ENCODE measurements at regions not wholly inside any gene's neighbourhood (a gene's known extent, or its start where the extent isn't known, plus 50 kb on each side); places are given as distances from the start of the nearest gene placed in this dataset.
A peak's percentile ranks its signal among the peaks of the same experiment; 100 is the strongest.

DNA sequence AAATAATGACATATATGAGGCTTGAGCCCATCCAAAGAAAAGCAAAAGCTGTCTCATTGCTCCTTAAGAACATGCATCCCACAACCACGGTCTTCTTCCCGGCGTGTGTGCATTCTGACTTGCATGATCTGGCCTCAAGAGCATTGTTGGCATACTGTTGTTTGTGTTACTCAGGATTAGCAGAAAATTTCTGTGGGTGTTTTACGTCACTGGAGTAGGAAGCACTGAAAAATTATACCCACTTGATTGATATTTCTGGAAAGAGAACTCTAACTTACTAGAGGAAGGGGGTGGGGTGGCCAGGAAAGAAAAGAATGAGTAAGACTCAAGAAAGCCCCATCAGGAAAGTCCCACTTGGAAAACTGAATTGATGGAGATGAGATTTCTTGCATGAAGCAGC lies 326.2 kb upstream of the PRDM1 start:
- H3K9me3 ChIP-seq (ENCODE audit: insufficient read depth, low read length), result no peaks in the 10 kb centered on the region
- H3K36me3 ChIP-seq (replicated peaks; ENCODE audit: low read depth, low read length), result no peaks in the 10 kb centered on the region
- no peak overlapping the region for H3K27ac ChIP-seq (ENCODE audit: low read length)
- no peak for TF ChIP-seq CTCF (IDR thresholded peaks at IDR 0.05; ENCODE audit: low read depth, low read length)
- H3K4me3 ChIP-seq (ENCODE audit: low read length), result no peak overlapping the region
- H2AFZ ChIP-seq (ENCODE audit: low read depth, low read length), result no peak overlapping the region
- no peaks in the 10 kb centered on the region for H3K27me3 ChIP-seq (ENCODE audit: low read depth, low read length)
- no peaks in the 10 kb centered on the region for H4K20me1 ChIP-seq (ENCODE audit: insufficient read depth, low read length)
- no peaks in the 10 kb centered on the region for H3K79me2 ChIP-seq (ENCODE audit: low read length)
- H3K9ac ChIP-seq (ENCODE audit: low read length), result no peak overlapping the region
- H3K4me2 ChIP-seq (ENCODE audit: low read length), result no peak overlapping the region
- peaks cover 28% of the 10 kb centered on the region for H3K4me1 ChIP-seq (ENCODE audit: low read length)

DNA sequence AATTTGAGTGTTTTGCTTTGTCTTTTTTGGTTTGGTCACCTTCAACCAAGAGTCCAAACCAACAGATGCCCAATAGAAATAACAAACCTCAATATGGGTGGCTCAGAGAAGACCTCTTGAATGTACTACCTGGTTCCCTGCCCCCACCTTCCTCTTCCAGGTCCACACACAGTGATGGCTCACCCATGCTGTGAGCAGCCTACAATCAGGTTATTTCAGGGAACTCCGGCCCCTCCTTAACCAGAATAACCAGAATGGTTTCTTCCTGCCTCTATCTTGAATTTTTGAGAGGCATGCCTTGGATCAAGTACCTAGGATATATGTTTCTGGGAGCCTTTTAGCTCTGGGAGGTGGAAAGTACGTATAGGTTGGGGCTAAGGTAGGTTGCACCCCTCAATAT lies 327.1 kb upstream of the PRDM1 start:
- Histone ChIP-seq H3K9ac (ENCODE audit: low read length) (no peak overlapping the region), H3K4me3 (ENCODE audit: low read length) (no peak overlapping the region), H3K27me3 (ENCODE audit: low read depth, low read length) (no peaks in the 10 kb centered on the region), H3K27ac (ENCODE audit: low read length) (no peak overlapping the region), H4K20me1 (ENCODE audit: insufficient read depth, low read length) (no peaks in the 10 kb centered on the region), H3K9me3 (ENCODE audit: insufficient read depth, low read length) (no peaks in the 10 kb centered on the region), H3K4me2 (ENCODE audit: low read length) (no peak overlapping the region), H2AFZ (ENCODE audit: low read depth, low read length) (no peak overlapping the region), H3K79me2 (ENCODE audit: low read length) (no peaks in the 10 kb centered on the region), H3K36me3 (replicated peaks; ENCODE audit: low read depth, low read length) (no peaks in the 10 kb centered on the region), H3K4me1 (ENCODE audit: low read length) (peaks cover 28% of the 10 kb centered on the region)
- TF ChIP-seq EZH2phosphoT487 (IDR thresholded peaks at IDR 0.05; ENCODE audit: low read depth), result no peak
- no peak for TF ChIP-seq CTCF (IDR thresholded peaks at IDR 0.05; ENCODE audit: low read depth, low read length)

- H3K4me3 ChIP-seq (ENCODE audit: low read length), result no peak overlapping the region
Observed at GRCh38 chr6:105757512-105758200, 328.5 kb upstream of the PRDM1 start.

GRCh38 chr6:105755885-105756284 lies 330.3 kb upstream of the PRDM1 start:
- no peaks in the 10 kb centered on the region for H4K20me1 ChIP-seq (ENCODE audit: insufficient read depth, low read length)
- H3K4me3 ChIP-seq (ENCODE audit: low read length), result no peak overlapping the region
- H3K27me3 ChIP-seq (ENCODE audit: low read depth, low read length), result no peaks in the 10 kb centered on the region
- peak overlapping the region; percentile 24; the same call in 1 of the 2 replicates for H3K4me2 ChIP-seq (ENCODE audit: low read length)
- no peaks in the 10 kb centered on the region for H3K9me3 ChIP-seq (ENCODE audit: insufficient read depth, low read length)
- no peak overlapping the region for H3K9ac ChIP-seq (ENCODE audit: low read length)
- H3K36me3 ChIP-seq (replicated peaks; ENCODE audit: low read depth, low read length), result no peaks in the 10 kb centered on the region
- TF ChIP-seq CTCF (IDR thresholded peaks at IDR 0.05; ENCODE audit: low read depth, low read length) (no peak), EZH2phosphoT487 (IDR thresholded peaks at IDR 0.05; ENCODE audit: low read depth) (no peak)
- no peak overlapping the region for H3K27ac ChIP-seq (ENCODE audit: low read length)
- H3K4me1 ChIP-seq (ENCODE audit: low read length), result peaks cover 28% of the 10 kb centered on the region
- no peak overlapping the region for H2AFZ ChIP-seq (ENCODE audit: low read depth, low read length)
- no peaks in the 10 kb centered on the region for H3K79me2 ChIP-seq (ENCODE audit: low read length)

More at GRCh38 chr6:105757512-105758200, 328.5 kb upstream of the PRDM1 start:
- H3K9ac ChIP-seq (ENCODE audit: low read length), result no peak overlapping the region
- TF ChIP-seq CTCF (IDR thresholded peaks at IDR 0.05; ENCODE audit: low read depth, low read length), result no peak
- TF ChIP-seq EZH2phosphoT487 (IDR thresholded peaks at IDR 0.05; ENCODE audit: low read depth), result no peak
- H3K36me3 ChIP-seq (replicated peaks; ENCODE audit: low read depth, low read length), result no peaks in the 10 kb centered on the region
- no peaks in the 10 kb centered on the region for H3K79me2 ChIP-seq (ENCODE audit: low read length)
- no peaks in the 10 kb centered on the region for H3K9me3 ChIP-seq (ENCODE audit: insufficient read depth, low read length)
- H4K20me1 ChIP-seq (ENCODE audit: insufficient read depth, low read length), result no peaks in the 10 kb centered on the region
- H3K4me2 ChIP-seq (ENCODE audit: low read length), result peak overlapping the region; percentile 60
- peaks cover 28% of the 10 kb centered on the region for H3K4me1 ChIP-seq (ENCODE audit: low read length)
- H3K27me3 ChIP-seq (ENCODE audit: low read depth, low read length), result no peaks in the 10 kb centered on the region
- H3K27ac ChIP-seq (ENCODE audit: low read length), result no peak overlapping the region
- H2AFZ ChIP-seq (ENCODE audit: low read depth, low read length), result no peak overlapping the region
